A549 (cell line): ENCODE measurements at regions not wholly inside any gene's neighbourhood (a gene's known extent, or its start where the extent isn't known, plus 50 kb on each side); places are given as distances from the start of the nearest gene placed in this dataset.

ENCODE experiments used
- CEBPB ChIP-seq, 2 experiments: fragments of >200 bp in 1 of 2; sonication (Bioruptor Twin) in 1 of 2; formaldehyde crosslinking in 1 of 2; IDR thresholded peaks; 2 replicates each; pipeline ENCODE4 v1.6.1; 2012 to 2016
- CHD2 ChIP-seq: fragments of 150-350 bp; IDR thresholded peaks from 2 replicates; pipeline ENCODE4 v1.6.1; 2014; ENCODE audit warnings: low read length; ENCODE audit not compliant: partially characterized antibody
- EP300 ChIP-seq, 2 experiments: fragments of >200 bp; sonication (Bioruptor Twin); formaldehyde crosslinking; IDR thresholded peaks; 2 replicates in 1 of 2; 3 replicates in 1 of 2; pipeline ENCODE4 v1.6.1; 2016 to 2017
- HEYL ChIP-seq: fragments of 250-450 bp; sonication (Bioruptor Pico); IDR thresholded peaks from 2 replicates; pipeline ENCODE4 v1.8.0; 2021; ENCODE audit warnings: mild to moderate bottlenecking, moderate library complexity
- MAFK ChIP-seq: fragments of 450-650 bp; IDR thresholded peaks from 2 replicates; pipeline ENCODE4 v1.6.1; 2014; ENCODE audit not compliant: partially characterized antibody
- MYC ChIP-seq: IDR thresholded peaks from 2 replicates; pipeline ENCODE4 v1.6.1; 2012; ENCODE audit warnings: mild to moderate bottlenecking, inconsistent platforms, low read length, improper control_type of control experiment, borderline replicate concordance
- POLR2A ChIP-seq: IDR thresholded peaks from 2 replicates; pipeline ENCODE4 v1.6.1; 2012; ENCODE audit warnings: mild to moderate bottlenecking, low read length
- POLR2AphosphoS2 ChIP-seq: conservative IDR thresholded peaks from 2 replicates; pipeline ENCODE4 v1.6.1; 2012; ENCODE audit warnings: low read length, improper control_type of control experiment, inconsistent platforms
- RARB ChIP-seq: fragments of 250-450 bp; sonication (Bioruptor Pico); IDR thresholded peaks from 2 replicates; pipeline ENCODE4 v1.8.0; 2021; ENCODE audit warnings: mild to moderate bottlenecking, moderate library complexity
- SREBF2 ChIP-seq: fragments of 450-650 bp; IDR thresholded peaks from 2 replicates; pipeline ENCODE4 v1.6.1; 2014; ENCODE audit warnings: mild to moderate bottlenecking, moderate library complexity
- TF ChIP-seq, protein P1 (sequence below): fragments of >200 bp; sonication (Bioruptor Twin); formaldehyde crosslinking; IDR thresholded peaks from 3 replicates; pipeline ENCODE4 v1.5.1; 2016
- TF ChIP-seq, protein P2 (sequence below): fragments of >200 bp; sonication (Bioruptor Twin); formaldehyde crosslinking; IDR thresholded peaks from 3 replicates; pipeline ENCODE4 v1.6.1; 2016
- TF ChIP-seq, protein P3 (sequence below): fragments of 200-600 bp; sonication (generic); IDR thresholded peaks from 2 replicates; pipeline ENCODE4 v1.6.1; 2016; ENCODE audit warnings: antibody characterized with exemption, mild to moderate bottlenecking, moderate library complexity
- TF ChIP-seq, protein P4 (sequence below): IDR thresholded peaks from 2 replicates; pipeline ENCODE4 v1.6.1; 2012

DNA sequence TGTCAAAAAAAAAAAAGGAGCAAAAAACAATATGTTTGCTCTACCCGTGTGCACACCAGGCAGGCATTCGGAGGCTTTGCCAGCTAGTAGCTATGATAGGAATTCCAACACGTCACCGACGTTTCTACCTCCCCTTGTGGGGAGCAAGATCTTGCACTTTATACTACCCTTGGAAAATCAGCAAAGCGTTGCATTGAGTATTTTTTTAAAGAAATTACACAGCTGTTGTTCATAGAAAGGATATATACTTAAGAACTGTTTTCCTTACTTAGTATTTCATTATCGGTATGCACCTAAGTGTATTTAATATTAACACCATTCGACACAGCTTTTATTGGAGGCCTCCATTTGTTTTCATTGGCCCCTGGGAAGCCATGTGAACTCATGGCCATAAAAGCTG lies 159.9 kb upstream of the MGMT start:
- TF ChIP-seq RARB (CRISPR knock-in tag) = no peak
- TF ChIP-seq, protein P1, sequence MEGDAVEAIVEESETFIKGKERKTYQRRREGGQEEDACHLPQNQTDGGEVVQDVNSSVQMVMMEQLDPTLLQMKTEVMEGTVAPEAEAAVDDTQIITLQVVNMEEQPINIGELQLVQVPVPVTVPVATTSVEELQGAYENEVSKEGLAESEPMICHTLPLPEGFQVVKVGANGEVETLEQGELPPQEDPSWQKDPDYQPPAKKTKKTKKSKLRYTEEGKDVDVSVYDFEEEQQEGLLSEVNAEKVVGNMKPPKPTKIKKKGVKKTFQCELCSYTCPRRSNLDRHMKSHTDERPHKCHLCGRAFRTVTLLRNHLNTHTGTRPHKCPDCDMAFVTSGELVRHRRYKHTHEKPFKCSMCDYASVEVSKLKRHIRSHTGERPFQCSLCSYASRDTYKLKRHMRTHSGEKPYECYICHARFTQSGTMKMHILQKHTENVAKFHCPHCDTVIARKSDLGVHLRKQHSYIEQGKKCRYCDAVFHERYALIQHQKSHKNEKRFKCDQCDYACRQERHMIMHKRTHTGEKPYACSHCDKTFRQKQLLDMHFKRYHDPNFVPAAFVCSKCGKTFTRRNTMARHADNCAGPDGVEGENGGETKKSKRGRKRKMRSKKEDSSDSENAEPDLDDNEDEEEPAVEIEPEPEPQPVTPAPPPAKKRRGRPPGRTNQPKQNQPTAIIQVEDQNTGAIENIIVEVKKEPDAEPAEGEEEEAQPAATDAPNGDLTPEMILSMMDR = no peak
- no peak for TF ChIP-seq CEBPB (IDR thresholded peaks at IDR 0.05)
- no peak for TF ChIP-seq POLR2AphosphoS2
- TF ChIP-seq HEYL = no peak
- TF ChIP-seq, protein P2, sequence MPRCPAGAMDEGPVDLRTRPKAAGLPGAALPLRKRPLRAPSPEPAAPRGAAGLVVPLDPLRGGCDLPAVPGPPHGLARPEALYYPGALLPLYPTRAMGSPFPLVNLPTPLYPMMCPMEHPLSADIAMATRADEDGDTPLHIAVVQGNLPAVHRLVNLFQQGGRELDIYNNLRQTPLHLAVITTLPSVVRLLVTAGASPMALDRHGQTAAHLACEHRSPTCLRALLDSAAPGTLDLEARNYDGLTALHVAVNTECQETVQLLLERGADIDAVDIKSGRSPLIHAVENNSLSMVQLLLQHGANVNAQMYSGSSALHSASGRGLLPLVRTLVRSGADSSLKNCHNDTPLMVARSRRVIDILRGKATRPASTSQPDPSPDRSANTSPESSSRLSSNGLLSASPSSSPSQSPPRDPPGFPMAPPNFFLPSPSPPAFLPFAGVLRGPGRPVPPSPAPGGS = no peak
- TF ChIP-seq MAFK = no peak
- TF ChIP-seq POLR2A = no peak
- no peak for TF ChIP-seq SREBF2
- TF ChIP-seq, protein P3, sequence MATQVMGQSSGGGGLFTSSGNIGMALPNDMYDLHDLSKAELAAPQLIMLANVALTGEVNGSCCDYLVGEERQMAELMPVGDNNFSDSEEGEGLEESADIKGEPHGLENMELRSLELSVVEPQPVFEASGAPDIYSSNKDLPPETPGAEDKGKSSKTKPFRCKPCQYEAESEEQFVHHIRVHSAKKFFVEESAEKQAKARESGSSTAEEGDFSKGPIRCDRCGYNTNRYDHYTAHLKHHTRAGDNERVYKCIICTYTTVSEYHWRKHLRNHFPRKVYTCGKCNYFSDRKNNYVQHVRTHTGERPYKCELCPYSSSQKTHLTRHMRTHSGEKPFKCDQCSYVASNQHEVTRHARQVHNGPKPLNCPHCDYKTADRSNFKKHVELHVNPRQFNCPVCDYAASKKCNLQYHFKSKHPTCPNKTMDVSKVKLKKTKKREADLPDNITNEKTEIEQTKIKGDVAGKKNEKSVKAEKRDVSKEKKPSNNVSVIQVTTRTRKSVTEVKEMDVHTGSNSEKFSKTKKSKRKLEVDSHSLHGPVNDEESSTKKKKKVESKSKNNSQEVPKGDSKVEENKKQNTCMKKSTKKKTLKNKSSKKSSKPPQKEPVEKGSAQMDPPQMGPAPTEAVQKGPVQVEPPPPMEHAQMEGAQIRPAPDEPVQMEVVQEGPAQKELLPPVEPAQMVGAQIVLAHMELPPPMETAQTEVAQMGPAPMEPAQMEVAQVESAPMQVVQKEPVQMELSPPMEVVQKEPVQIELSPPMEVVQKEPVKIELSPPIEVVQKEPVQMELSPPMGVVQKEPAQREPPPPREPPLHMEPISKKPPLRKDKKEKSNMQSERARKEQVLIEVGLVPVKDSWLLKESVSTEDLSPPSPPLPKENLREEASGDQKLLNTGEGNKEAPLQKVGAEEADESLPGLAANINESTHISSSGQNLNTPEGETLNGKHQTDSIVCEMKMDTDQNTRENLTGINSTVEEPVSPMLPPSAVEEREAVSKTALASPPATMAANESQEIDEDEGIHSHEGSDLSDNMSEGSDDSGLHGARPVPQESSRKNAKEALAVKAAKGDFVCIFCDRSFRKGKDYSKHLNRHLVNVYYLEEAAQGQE = no peak
- no peak for TF ChIP-seq CHD2
- TF ChIP-seq, protein P4, sequence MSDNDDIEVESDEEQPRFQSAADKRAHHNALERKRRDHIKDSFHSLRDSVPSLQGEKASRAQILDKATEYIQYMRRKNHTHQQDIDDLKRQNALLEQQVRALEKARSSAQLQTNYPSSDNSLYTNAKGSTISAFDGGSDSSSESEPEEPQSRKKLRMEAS = no peak
- TF ChIP-seq EP300 (IDR thresholded peaks at IDR 0.05) = no peak
- TF ChIP-seq MYC = no peak
